ENCODE measurements at regions not wholly inside any gene's neighbourhood (a gene's known extent, or its start where the extent isn't known, plus 50 kb on each side); places are given as distances from the start of the nearest gene placed in this dataset.
"Not testable (repeated sequence)": the region's sequence is repeated elsewhere in the genome, so short reads cannot be mapped to it uniquely, and the experiment has no call there.

DNA sequence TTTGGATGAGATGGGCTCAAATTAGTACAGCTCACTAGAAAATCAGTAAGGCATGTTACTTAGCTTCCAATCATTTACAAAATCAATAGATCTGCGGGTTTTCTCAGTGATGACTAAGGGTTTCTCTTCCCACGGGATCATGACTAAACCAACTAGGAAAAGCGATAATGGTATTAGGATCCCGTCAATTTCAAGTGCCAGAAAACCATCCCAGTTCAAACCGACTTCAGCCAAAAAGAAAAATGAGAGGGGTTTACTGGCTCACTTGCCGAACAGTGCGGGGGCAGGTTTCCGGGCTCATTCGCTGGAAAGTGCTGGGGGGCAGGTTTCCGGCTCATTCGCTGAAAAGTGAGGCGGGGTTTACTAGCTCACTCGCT, 62.1 kb upstream of the LYZL2 start:
- Histone ChIP-seq H2AFZ (ENCODE audit: low read length) (no peak overlapping the region), H3K9me2 (replicated peaks; ENCODE audit: low read depth, low read length) (no peaks in the 10 kb centered on the region), H3K79me2 (ENCODE audit: insufficient read depth, low read length) (no peaks in the 10 kb centered on the region), H4K20me1 (ENCODE audit: insufficient read depth, low read length, poor library complexity, severe bottlenecking) (no peaks in the 10 kb centered on the region), H3K9me3 (ENCODE audit: insufficient read depth, low read depth, low read length) (no peaks in the 10 kb centered on the region), H3K4me2 (ENCODE audit: low read depth, low read length, poor library complexity, severe bottlenecking) (no peak overlapping the region), H3K36me3 (ENCODE audit: insufficient read depth, low read length) (no peaks in the 10 kb centered on the region), H3F3A (ENCODE audit: low read depth) (no peaks in the 10 kb centered on the region), H3K4me3 (ENCODE audit: low read length, poor library complexity, severe bottlenecking) (no peak overlapping the region), H3K4me1 (ENCODE audit: insufficient read depth, low read length, poor library complexity, severe bottlenecking) (peaks cover 13% of the 10 kb centered on the region), H3K27me3 (ENCODE audit: insufficient read depth, low read length, poor library complexity, severe bottlenecking) (no peaks in the 10 kb centered on the region), H3K9ac (ENCODE audit: low read depth, low read length, poor library complexity, severe bottlenecking) (no peak overlapping the region)
- TF ChIP-seq, protein P1, sequence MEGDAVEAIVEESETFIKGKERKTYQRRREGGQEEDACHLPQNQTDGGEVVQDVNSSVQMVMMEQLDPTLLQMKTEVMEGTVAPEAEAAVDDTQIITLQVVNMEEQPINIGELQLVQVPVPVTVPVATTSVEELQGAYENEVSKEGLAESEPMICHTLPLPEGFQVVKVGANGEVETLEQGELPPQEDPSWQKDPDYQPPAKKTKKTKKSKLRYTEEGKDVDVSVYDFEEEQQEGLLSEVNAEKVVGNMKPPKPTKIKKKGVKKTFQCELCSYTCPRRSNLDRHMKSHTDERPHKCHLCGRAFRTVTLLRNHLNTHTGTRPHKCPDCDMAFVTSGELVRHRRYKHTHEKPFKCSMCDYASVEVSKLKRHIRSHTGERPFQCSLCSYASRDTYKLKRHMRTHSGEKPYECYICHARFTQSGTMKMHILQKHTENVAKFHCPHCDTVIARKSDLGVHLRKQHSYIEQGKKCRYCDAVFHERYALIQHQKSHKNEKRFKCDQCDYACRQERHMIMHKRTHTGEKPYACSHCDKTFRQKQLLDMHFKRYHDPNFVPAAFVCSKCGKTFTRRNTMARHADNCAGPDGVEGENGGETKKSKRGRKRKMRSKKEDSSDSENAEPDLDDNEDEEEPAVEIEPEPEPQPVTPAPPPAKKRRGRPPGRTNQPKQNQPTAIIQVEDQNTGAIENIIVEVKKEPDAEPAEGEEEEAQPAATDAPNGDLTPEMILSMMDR (conservative IDR thresholded peaks at IDR 0.05; ENCODE audit: low read length) = no peak
- TF ChIP-seq EZH2phosphoT487 (IDR thresholded peaks at IDR 0.05; ENCODE audit: borderline replicate concordance) = no peak

- peaks cover 13% of the 10 kb centered on the region for H3K4me1 ChIP-seq (ENCODE audit: insufficient read depth, low read length, poor library complexity, severe bottlenecking)
- H4K20me1 ChIP-seq (ENCODE audit: insufficient read depth, low read length, poor library complexity, severe bottlenecking); H3K9me3 ChIP-seq (ENCODE audit: insufficient read depth, low read depth, low read length); H3K36me3 ChIP-seq (ENCODE audit: insufficient read depth, low read length); H2AFZ ChIP-seq (ENCODE audit: low read length); H3F3A ChIP-seq (ENCODE audit: low read depth); H3K4me3 ChIP-seq (ENCODE audit: low read length, poor library complexity, severe bottlenecking); H3K27me3 ChIP-seq (ENCODE audit: insufficient read depth, low read length, poor library complexity, severe bottlenecking); H3K9me2 ChIP-seq (replicated peaks; ENCODE audit: low read depth, low read length); H3K9ac ChIP-seq (ENCODE audit: low read depth, low read length, poor library complexity, severe bottlenecking); H3K79me2 ChIP-seq (ENCODE audit: insufficient read depth, low read length); H3K4me2 ChIP-seq (ENCODE audit: low read depth, low read length, poor library complexity, severe bottlenecking): not testable (repeated sequence)
Measured at GRCh38 chr10:30690948-30691638, 61.5 kb upstream of the LYZL2 start.

- H3K4me3 ChIP-seq (ENCODE audit: low read length, poor library complexity, severe bottlenecking) = no peak overlapping the region
- H3F3A ChIP-seq (ENCODE audit: low read depth) = no peaks in the 10 kb centered on the region
- H3K27me3 ChIP-seq (ENCODE audit: insufficient read depth, low read length, poor library complexity, severe bottlenecking) = no peaks in the 10 kb centered on the region
- H3K9ac ChIP-seq (ENCODE audit: low read depth, low read length, poor library complexity, severe bottlenecking) = no peak overlapping the region
- no peaks in the 10 kb centered on the region for H3K9me3 ChIP-seq (ENCODE audit: insufficient read depth, low read depth, low read length)
- peaks cover 7% of the 10 kb centered on the region for H3K4me1 ChIP-seq (ENCODE audit: insufficient read depth, low read length, poor library complexity, severe bottlenecking)
- H3K9me2 ChIP-seq (replicated peaks; ENCODE audit: low read depth, low read length) = no peaks in the 10 kb centered on the region
- H3K4me2 ChIP-seq (ENCODE audit: low read depth, low read length, poor library complexity, severe bottlenecking) = no peak overlapping the region
- no peaks in the 10 kb centered on the region for H3K36me3 ChIP-seq (ENCODE audit: insufficient read depth, low read length)
- no peaks in the 10 kb centered on the region for H4K20me1 ChIP-seq (ENCODE audit: insufficient read depth, low read length, poor library complexity, severe bottlenecking)
- H2AFZ ChIP-seq (ENCODE audit: low read length) = no peak overlapping the region
- no peak for TF ChIP-seq EZH2phosphoT487 (IDR thresholded peaks at IDR 0.05; ENCODE audit: borderline replicate concordance)
- TF ChIP-seq, protein P1 (conservative IDR thresholded peaks at IDR 0.05; ENCODE audit: low read length) = no peak
- H3K79me2 ChIP-seq (ENCODE audit: insufficient read depth, low read length) = no peaks in the 10 kb centered on the region
Measured at GRCh38 chr10:30688456-30688855, 58.9 kb upstream of the LYZL2 start.

DNA sequence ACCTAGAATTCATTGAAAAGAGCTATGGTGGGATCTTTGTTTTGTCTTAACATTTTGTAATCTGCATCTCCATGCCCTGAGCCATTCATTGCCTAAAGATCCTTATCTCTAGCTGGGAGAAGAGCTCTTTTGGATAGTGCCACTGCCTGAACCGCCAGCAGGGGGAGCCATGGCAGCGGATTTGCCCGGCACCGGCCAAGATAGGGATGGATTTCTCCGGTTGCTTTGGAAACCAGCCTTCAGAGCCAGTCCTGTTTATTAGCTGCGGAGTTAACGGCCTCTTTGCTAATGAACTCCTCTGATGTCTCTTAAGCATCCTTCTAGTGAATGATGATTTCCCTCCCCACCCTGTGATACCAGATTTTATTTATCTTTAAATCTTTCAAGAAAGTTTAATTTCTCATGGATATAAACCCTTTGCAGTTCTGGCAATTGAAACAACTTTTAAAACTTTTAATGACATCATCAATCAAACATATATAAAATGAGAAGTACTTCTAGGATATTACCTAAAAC, 58.2 kb upstream of the LYZL2 start:
- Histone ChIP-seq H3K4me2 (ENCODE audit: low read depth, low read length, poor library complexity, severe bottlenecking) (no peak overlapping the region), H4K20me1 (ENCODE audit: insufficient read depth, low read length, poor library complexity, severe bottlenecking) (no peaks in the 10 kb centered on the region), H3K4me3 (ENCODE audit: low read length, poor library complexity, severe bottlenecking) (no peak overlapping the region), H3K79me2 (ENCODE audit: insufficient read depth, low read length) (no peaks in the 10 kb centered on the region), H2AFZ (ENCODE audit: low read length) (no peak overlapping the region), H3K9me3 (ENCODE audit: insufficient read depth, low read depth, low read length) (no peaks in the 10 kb centered on the region), H3K4me1 (ENCODE audit: insufficient read depth, low read length, poor library complexity, severe bottlenecking) (peaks cover 7% of the 10 kb centered on the region), H3K9ac (ENCODE audit: low read depth, low read length, poor library complexity, severe bottlenecking) (no peak overlapping the region), H3F3A (ENCODE audit: low read depth) (no peaks in the 10 kb centered on the region), H3K36me3 (ENCODE audit: insufficient read depth, low read length) (no peaks in the 10 kb centered on the region), H3K27me3 (ENCODE audit: insufficient read depth, low read length, poor library complexity, severe bottlenecking) (peaks cover under 1% of the 10 kb centered on the region), H3K9me2 (replicated peaks; ENCODE audit: low read depth, low read length) (no peaks in the 10 kb centered on the region)
- no peak for TF ChIP-seq EZH2phosphoT487 (IDR thresholded peaks at IDR 0.05; ENCODE audit: borderline replicate concordance)
- TF ChIP-seq, protein P1 (conservative IDR thresholded peaks at IDR 0.05; ENCODE audit: low read length) = peak; percentile 97
